ENCODE measurements at regions not wholly inside any gene's neighbourhood (a gene's known extent, or its start where the extent isn't known, plus 50 kb on each side); places are given as distances from the start of the nearest gene placed in this dataset.

GRCh38 chr13:111790621-111791020, 276.3 kb upstream of the SOX1 start:
- peaks cover 16% of the 10 kb centered on the region for H3K9me3 ChIP-seq (ENCODE audit: control insufficient read depth, insufficient read depth, low read length)
- no peak overlapping the region for H2AFZ ChIP-seq (replicated peaks; ENCODE audit: low read length, poor library complexity)
- peak overlapping the region; percentile 65 for H2BK5ac ChIP-seq (ENCODE audit: low read depth, low read length, poor library complexity, severe bottlenecking)
- TF ChIP-seq POLR2A (IDR thresholded peaks at IDR 0.05; ENCODE audit: low read depth, low read length), result no peak
- no peak for TF ChIP-seq MAFK (IDR thresholded peaks at IDR 0.05; ENCODE audit: low read depth, low read length)
- TF ChIP-seq ELK1 (IDR thresholded peaks at IDR 0.05; ENCODE audit: borderline replicate concordance, low read depth, low read length), result no peak
- TF ChIP-seq CEBPB (IDR thresholded peaks at IDR 0.05; ENCODE audit: low read depth, low read length), result no peak
- TF ChIP-seq MAZ (IDR thresholded peaks at IDR 0.05; ENCODE audit: borderline replicate concordance, low read depth, low read length), result no peak
- no peak for TF ChIP-seq CTCF (conservative IDR thresholded peaks at IDR 0.05; ENCODE audit: low read depth, low read length)
- no peak for TF ChIP-seq SMC3 (IDR thresholded peaks at IDR 0.05; ENCODE audit: low read depth, low read length)
- TF ChIP-seq USF2 (IDR thresholded peaks at IDR 0.05; ENCODE audit: low read depth, low read length), result no peak
- TF ChIP-seq RAD21 (IDR thresholded peaks at IDR 0.05; ENCODE audit: low read length), result no peak
- TF ChIP-seq FOS (IDR thresholded peaks at IDR 0.05; ENCODE audit: low read depth, low read length), result no peak
- no peak for TF ChIP-seq MXI1 (IDR thresholded peaks at IDR 0.05; ENCODE audit: borderline replicate concordance, low read depth, low read length)
- TF ChIP-seq CHD1 (IDR thresholded peaks at IDR 0.05; ENCODE audit: low read depth, low read length), result no peak
- TF ChIP-seq RFX5 (IDR thresholded peaks at IDR 0.05; ENCODE audit: low read depth, low read length), result no peak
- no peak for TF ChIP-seq NFE2L2 (IDR thresholded peaks at IDR 0.05; ENCODE audit: low read depth, low read length)
- no peak for TF ChIP-seq BHLHE40 (IDR thresholded peaks at IDR 0.05; ENCODE audit: low read depth, low read length)
- no peak for TF ChIP-seq RCOR1 (IDR thresholded peaks at IDR 0.05; ENCODE audit: insufficient replicate concordance, low read length)
- H3K18ac ChIP-seq (ENCODE audit: low read depth, low read length), result no peak overlapping the region
- no peak overlapping the region for H3K56ac ChIP-seq (ENCODE audit: extremely low read depth, insufficient read depth, low read length)
- no peaks in the 10 kb centered on the region for H3K4me1 ChIP-seq (ENCODE audit: control insufficient read depth, insufficient read depth, low read length)
- CTCF ChIA-PET, result no interaction called here
- no peak overlapping the region for H2AK9ac ChIP-seq (replicated peaks; ENCODE audit: low read depth, low read length, poor library complexity)
- no peak overlapping the region for H2BK15ac ChIP-seq (ENCODE audit: low read depth, low read length)
- H3K79me1 ChIP-seq (ENCODE audit: low read depth in 1 of 2, low read length in 2 of 2), result no peaks in the 10 kb centered on the region
- H4K91ac ChIP-seq (ENCODE audit: insufficient read depth, low read depth, low read length), result no peak overlapping the region
- dilution Hi-C loops (cut with HindIII; ENCODE audit: low sequenced_read_pairs, unreplicated experiment), result no loop called here
- H3K14ac ChIP-seq (replicated peaks; ENCODE audit: low read depth, low read length), result no peak overlapping the region
- H3K4me3 ChIP-seq (ENCODE audit: insufficient read depth, low read depth, low read length), result no peak overlapping the region
- no peak overlapping the region for H3K4ac ChIP-seq (ENCODE audit: low read depth, low read length)
- no peak overlapping the region for H2BK20ac ChIP-seq (ENCODE audit: low read depth, low read length)
- intact Hi-C loops (cut with micrococcal nuclease), result no loop called here
- no peak overlapping the region for H3K9ac ChIP-seq (ENCODE audit: low read depth, low read length)
- H2BK120ac ChIP-seq (ENCODE audit: low read depth, low read length), result no peak overlapping the region
- POLR2A ChIA-PET (ENCODE audit: unreplicated experiment), result no interaction called here
- in situ Hi-C loops (cut with MboI; ENCODE audit: low sequenced_read_pairs), result no loop called here
- H3K27me3 ChIP-seq (ENCODE audit: control insufficient read depth, insufficient read depth, low read length), result no peaks in the 10 kb centered on the region
- H4K5ac ChIP-seq (ENCODE audit: low read depth, low read length), result no peak overlapping the region
- no peaks in the 10 kb centered on the region for H4K20me1 ChIP-seq (ENCODE audit: insufficient read depth, low read length)
- BruUV-seq (replicated peaks), result no TSS peak
- no peak overlapping the region for H2AK5ac ChIP-seq (ENCODE audit: low read depth, low read length)
- no peak overlapping the region for H4K8ac ChIP-seq (ENCODE audit: low read depth in 2 of 2, low read length in 2 of 2)
- no peaks in the 10 kb centered on the region for H3K9me1 ChIP-seq (ENCODE audit: insufficient read depth, low read length)
- 82% methylated on average over 4 of the region's 5 CpGs; no CpG with 5 or more reads in 1 of the 2 experiments for WGBS, 2 experiments (ENCODE audit: extremely low coverage in 2 of 2, insufficient read length in 1 of 2)
- H3K36me3 ChIP-seq (ENCODE audit: control insufficient read depth, insufficient read depth, low read length), result no peaks in the 10 kb centered on the region
- DNase-seq, result no peak
- no peak overlapping the region for H3K27ac ChIP-seq (ENCODE audit: insufficient read depth, low read length)
- no peak overlapping the region for H3K4me2 ChIP-seq (ENCODE audit: low read depth, low read length)
- no peak overlapping the region for H3K23ac ChIP-seq (ENCODE audit: low read depth, low read length)
- ATAC-seq (ENCODE audit: low read depth), result no peak
